C4-2B (cell line): ENCODE measurements at regions not wholly inside any gene's neighbourhood (a gene's known extent, or its start where the extent isn't known, plus 50 kb on each side); places are given as distances from the start of the nearest gene placed in this dataset.

Source experiments
- ZFX ChIP-seq: fragments of 450-650 bp; IDR thresholded peaks from 2 replicates; pipeline ENCODE4 v1.6.1; 2017
- TF ChIP-seq, protein P1 (sequence below): fragments of 450-650 bp; conservative IDR thresholded peaks from 2 replicates; pipeline ENCODE4 v1.5.1; 2017; ENCODE audit warnings: mild to moderate bottlenecking

- TF ChIP-seq, protein P1, sequence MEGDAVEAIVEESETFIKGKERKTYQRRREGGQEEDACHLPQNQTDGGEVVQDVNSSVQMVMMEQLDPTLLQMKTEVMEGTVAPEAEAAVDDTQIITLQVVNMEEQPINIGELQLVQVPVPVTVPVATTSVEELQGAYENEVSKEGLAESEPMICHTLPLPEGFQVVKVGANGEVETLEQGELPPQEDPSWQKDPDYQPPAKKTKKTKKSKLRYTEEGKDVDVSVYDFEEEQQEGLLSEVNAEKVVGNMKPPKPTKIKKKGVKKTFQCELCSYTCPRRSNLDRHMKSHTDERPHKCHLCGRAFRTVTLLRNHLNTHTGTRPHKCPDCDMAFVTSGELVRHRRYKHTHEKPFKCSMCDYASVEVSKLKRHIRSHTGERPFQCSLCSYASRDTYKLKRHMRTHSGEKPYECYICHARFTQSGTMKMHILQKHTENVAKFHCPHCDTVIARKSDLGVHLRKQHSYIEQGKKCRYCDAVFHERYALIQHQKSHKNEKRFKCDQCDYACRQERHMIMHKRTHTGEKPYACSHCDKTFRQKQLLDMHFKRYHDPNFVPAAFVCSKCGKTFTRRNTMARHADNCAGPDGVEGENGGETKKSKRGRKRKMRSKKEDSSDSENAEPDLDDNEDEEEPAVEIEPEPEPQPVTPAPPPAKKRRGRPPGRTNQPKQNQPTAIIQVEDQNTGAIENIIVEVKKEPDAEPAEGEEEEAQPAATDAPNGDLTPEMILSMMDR, result peak; percentile 10; the same call in 1 of the 2 replicates
- no peak for TF ChIP-seq ZFX
Measured at GRCh38 chr7:32140210-32140939, 70.2 kb upstream of the PDE1C start.
